ENCODE measurements at regions not wholly inside any gene's neighbourhood (a gene's known extent, or its start where the extent isn't known, plus 50 kb on each side); places are given as distances from the start of the nearest gene placed in this dataset.

DNA sequence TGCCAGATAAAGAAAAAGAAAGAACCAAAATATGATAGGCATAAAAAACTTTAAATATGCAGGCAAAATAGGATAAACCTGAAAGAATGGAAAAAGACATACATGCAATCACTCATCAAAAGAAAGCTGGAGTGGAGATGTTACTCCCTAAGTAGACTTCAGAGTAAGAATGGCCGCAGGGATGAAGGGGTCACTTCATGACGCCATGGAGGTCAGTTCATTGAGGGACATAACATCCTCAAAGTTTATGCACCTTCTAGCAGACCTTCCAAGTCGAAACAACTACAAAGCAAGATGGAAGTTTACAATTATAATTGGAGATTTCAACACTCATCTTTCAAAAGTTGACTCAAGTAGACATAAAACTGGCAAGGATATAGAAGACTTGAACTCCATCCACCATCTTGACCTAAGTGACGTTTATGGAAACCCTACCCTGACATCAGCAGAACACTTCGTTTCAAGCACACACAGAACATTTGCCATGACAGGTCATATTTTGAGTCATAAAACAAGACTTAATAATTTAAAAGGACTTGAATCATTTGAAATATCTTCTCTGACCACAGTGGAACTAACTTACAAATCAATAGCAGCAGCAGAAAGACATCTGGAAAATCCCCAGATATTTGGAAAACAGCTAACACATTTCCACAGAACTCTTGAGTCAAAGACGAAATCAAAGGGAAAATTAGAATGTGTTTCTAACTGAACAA is 106.0 kb upstream of the LRPAP1 start:
- no peaks in the 10 kb centered on the region for H3K9me3 ChIP-seq (replicated peaks; ENCODE audit: control insufficient read depth, insufficient read depth, low read length)
- dilution Hi-C loops (cut with MboI; ENCODE audit: extremely low pct_ligation_motif_present, low sequenced_read_pairs) (no loop called here), intact Hi-C loops (cut with micrococcal nuclease) (no loop called here)
- H3K27me3 ChIP-seq (ENCODE audit: control insufficient read depth in 2 of 2, insufficient read depth in 2 of 2, low read length in 2 of 2): no peaks in the 10 kb centered on the region
- no peaks in the 10 kb centered on the region for H3K9me1 ChIP-seq (replicated peaks; ENCODE audit: control insufficient read depth, extremely low read depth, insufficient read depth, low read length)
- BruUV-seq (replicated peaks): no TSS peak
- TF ChIP-seq GATA2 (IDR thresholded peaks at IDR 0.05; ENCODE audit: insufficient read depth, insufficient read length, low read depth, low read length): no peak
- no peak for TF ChIP-seq EZH2 (IDR thresholded peaks at IDR 0.05; ENCODE audit: borderline replicate concordance, low read depth, low read length, severe bottlenecking)
- TF ChIP-seq, protein P1, sequence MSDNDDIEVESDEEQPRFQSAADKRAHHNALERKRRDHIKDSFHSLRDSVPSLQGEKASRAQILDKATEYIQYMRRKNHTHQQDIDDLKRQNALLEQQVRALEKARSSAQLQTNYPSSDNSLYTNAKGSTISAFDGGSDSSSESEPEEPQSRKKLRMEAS (IDR thresholded peaks at IDR 0.05; ENCODE audit: insufficient read depth, insufficient read length): no peak
- no peak for TF ChIP-seq JUN (IDR thresholded peaks at IDR 0.05; ENCODE audit: borderline replicate concordance, insufficient read depth, insufficient read length, low read depth)
- TF ChIP-seq POLR2A (IDR thresholded peaks at IDR 0.05; ENCODE audit: low read depth, low read length): no peak
- TF ChIP-seq POLR2AphosphoS5 (IDR thresholded peaks at IDR 0.05; ENCODE audit: insufficient read depth, low read depth, low read length): no peak
- TF ChIP-seq MYC (IDR thresholded peaks at IDR 0.05; ENCODE audit: low read depth, low read length): no peak
- TF ChIP-seq FOS (IDR thresholded peaks at IDR 0.05; ENCODE audit: borderline replicate concordance, insufficient read depth, low read length): no peak
- TF ChIP-seq, protein P2, sequence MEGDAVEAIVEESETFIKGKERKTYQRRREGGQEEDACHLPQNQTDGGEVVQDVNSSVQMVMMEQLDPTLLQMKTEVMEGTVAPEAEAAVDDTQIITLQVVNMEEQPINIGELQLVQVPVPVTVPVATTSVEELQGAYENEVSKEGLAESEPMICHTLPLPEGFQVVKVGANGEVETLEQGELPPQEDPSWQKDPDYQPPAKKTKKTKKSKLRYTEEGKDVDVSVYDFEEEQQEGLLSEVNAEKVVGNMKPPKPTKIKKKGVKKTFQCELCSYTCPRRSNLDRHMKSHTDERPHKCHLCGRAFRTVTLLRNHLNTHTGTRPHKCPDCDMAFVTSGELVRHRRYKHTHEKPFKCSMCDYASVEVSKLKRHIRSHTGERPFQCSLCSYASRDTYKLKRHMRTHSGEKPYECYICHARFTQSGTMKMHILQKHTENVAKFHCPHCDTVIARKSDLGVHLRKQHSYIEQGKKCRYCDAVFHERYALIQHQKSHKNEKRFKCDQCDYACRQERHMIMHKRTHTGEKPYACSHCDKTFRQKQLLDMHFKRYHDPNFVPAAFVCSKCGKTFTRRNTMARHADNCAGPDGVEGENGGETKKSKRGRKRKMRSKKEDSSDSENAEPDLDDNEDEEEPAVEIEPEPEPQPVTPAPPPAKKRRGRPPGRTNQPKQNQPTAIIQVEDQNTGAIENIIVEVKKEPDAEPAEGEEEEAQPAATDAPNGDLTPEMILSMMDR (IDR thresholded peaks at IDR 0.05; ENCODE audit: extremely low read depth in 1 of 2, insufficient read depth in 1 of 2, low read depth in 1 of 2, low read length in 2 of 2): no peak
- no peaks in the 10 kb centered on the region for H3K79me2 ChIP-seq (ENCODE audit: control insufficient read depth, insufficient read depth, low read length)
- H4K20me1 ChIP-seq (replicated peaks; ENCODE audit: control insufficient read depth, extremely low read depth, insufficient read depth, low read length): no peaks in the 10 kb centered on the region
- H3K27ac ChIP-seq (ENCODE audit: insufficient read depth, low read depth, low read length): no peak overlapping the region
- ChIA-PET CTCF (no interaction called here), POLR2A (no interaction called here)
- no peak overlapping the region for H3K4me2 ChIP-seq (ENCODE audit: insufficient read depth, low read length)
- H3K4me1 ChIP-seq (ENCODE audit: control insufficient read depth, extremely low read depth, insufficient read depth, low read length): no peaks in the 10 kb centered on the region
- no peak overlapping the region for H2AFZ ChIP-seq (ENCODE audit: low read depth, low read length)
- no peaks in the 10 kb centered on the region for H3K36me3 ChIP-seq (ENCODE audit: control insufficient read depth in 2 of 2, extremely low read depth in 1 of 2, insufficient read depth in 2 of 2, low read length in 2 of 2)
- H3K4me3 ChIP-seq (replicated peaks in 1 of 3; ENCODE audit: insufficient read depth in 1 of 3, low read depth in 1 of 3, low read length in 3 of 3): no peak overlapping the region
- no peak for FAIRE-seq
- H3K9ac ChIP-seq (replicated peaks; ENCODE audit: extremely low read depth, insufficient read depth, low read length): no peak overlapping the region
- no peak for DNase-seq (ENCODE audit: low read depth, low spot score)

Data from endothelial cell of umbilical vein (primary cell).